T47D (cell line): ENCODE measurements at regions not wholly inside any gene's neighbourhood (a gene's known extent, or its start where the extent isn't known, plus 50 kb on each side); places are given as distances from the start of the nearest gene placed in this dataset.
A peak's percentile ranks its signal among the peaks of the same experiment; 100 is the strongest.
"Not testable (repeated sequence)": the region's sequence is repeated elsewhere in the genome, so short reads cannot be mapped to it uniquely, and the experiment has no call there.

Experiments used
- DNase-seq, 2 experiments: peaks; one replicate each; pipeline versions ENCODE4 v3.0.0 to v3.0.0-alpha.2; 2011 to 2012; ENCODE audit warnings: low read depth in 1 of 2, low spot score in 1 of 2
- JUND ChIP-seq: IDR thresholded peaks from 2 replicates; pipeline ENCODE4 v1.6.1; 2012; ENCODE audit warnings: low read depth
- in situ Hi-C: cut with HindIII; loops from 2 replicates; pipeline ENCODE4 v1.10.0; 2016; ENCODE audit warnings: low sequenced_read_pairs, low pct_unique_long_range_greater_than_20kb

DNA sequence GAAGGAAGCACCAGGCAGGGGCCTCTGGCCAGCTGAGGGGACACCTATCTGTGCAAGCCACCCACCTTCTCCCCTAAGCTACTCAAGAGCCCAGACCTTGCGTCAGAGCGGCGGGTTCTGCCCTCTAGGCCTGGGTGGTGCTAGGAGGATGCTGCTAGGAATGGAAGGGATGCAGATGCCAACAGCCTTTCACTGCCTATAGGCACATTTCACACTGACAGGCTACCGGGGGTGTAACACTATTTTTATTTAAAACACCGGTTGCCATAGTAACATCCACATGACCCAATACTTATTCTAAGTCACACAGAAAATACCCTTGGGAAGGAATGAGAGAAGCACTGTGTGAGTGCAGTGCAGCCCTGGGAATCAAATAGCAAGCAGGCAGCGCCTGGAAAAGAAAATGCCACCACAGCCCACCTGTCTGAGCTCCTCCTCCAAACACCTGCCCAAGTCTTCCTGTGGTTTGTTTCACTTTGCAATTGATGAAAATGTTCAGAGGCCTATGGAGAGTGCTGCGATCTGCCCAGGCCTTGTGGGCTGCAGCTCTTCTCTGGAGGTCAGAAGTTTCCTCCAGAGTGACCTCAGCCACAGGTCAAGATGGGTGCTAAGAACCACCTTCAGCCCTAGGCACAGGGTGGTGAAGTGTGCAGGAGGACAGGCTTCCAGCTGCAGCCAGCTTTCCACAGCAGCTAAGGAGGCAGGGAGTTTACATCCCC, 113.5 kb upstream of the TOPAZ1 start:
- no peak for TF ChIP-seq JUND
- DNase-seq, result no peak
- in situ Hi-C loops, result no loop called here

DNA sequence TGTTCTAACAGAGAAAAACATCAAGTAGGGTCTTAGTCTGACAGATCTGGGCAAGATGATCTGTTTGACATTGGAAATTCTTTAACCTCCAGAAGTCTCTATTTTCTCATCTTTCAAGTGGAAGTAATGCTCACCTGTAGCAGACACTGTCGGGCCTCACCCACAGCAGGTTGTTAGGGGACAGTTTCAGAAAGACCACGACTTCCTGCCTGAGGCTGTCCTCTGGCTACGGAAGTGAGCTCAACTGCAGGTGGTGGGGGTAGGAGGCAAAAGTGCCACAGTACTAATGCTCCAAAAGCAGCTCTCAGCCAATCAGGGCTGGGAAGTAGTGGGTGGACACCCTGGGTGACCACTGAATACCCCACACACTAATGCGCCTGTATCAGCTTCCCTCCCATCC, 111.4 kb upstream of the TOPAZ1 start:
- TF ChIP-seq JUND, result no peak
- DNase-seq, result no peak
- in situ Hi-C loops, result no loop called here

DNA sequence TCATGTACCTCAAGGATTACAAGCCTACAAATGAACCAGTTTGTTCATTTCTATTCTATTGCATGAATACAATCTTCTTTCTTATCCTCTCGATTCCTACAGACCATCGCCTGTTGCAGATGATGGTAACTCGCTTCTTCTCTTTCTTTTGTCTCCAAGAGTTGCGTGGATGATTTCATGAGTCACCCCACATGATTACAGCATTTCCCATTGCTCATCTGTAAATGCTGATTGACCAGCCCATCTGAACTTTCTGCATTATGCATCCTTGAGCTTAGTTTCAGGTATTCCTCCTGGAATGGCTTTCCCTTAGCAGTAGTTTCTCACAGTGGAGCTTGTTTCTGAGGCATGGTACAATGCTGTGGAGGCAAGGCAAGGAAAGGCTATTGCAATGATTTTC, 109.6 kb upstream of the TOPAZ1 start:
- no peak for DNase-seq
- in situ Hi-C loops, result no loop called here
- TF ChIP-seq JUND, result no peak

DNA sequence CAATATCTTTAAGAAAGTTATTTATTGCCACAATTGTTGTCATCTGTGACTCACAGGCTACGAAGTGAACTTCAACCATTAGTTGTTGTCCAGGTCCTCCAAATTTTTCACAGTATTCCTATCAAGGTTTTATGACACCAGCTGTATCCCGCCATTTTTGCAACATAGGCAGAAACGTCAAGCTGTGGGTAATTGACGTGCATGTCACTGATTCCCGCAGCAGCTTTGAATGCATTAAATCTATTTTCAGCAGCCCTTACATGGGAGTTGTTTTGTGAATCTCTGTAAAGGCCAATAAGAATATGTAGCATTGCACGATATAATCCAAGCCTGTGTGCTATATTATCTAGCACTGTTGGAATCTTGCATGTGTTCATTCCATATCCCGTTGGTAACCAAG, 109.1 kb upstream of the TOPAZ1 start:
- no peak for TF ChIP-seq JUND
- in situ Hi-C loops, result no loop called here
- DNase-seq, result no peak

DNA sequence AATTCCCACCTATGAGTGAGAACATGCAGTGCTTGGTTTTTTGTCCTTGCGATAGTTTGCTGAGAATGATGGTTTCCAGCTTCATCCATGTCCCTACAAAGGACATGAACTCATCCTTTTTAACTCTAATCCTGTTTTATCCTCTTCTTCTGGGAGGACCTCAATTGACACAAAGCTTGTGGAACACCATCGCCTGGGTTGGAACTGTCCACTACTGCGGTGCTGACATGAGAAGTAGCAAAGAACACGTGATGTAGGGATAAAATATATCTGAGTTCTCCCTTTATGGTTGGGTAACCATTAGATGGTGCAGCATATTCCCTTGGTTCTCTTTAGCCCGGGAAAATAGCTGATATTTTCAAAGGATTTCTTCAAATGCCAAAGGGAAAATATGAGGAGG, 105.3 kb upstream of the TOPAZ1 start:
- in situ Hi-C loops, result no loop called here
- peak; percentile 29 to 62 for DNase-seq
- TF ChIP-seq JUND, result no peak

DNA sequence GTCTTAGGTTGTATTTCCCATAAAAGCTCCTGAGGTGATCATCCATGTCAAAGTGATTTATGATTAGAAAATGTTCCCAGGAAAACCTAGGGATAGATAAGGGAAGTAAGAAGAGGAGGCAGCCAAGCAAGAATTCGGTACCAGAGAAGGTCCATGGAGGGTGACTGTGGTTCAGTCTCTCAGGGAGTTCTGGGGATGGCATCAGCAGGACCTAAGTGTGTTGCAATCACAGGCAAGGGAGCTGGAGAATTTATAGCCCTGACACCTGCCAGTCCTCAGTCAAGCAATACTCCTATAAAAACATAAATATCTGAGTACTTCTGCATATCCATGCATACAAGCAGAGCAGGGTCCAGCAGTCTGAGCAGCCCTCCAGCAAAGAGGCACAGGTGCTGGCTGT, 95.6 kb upstream of the TOPAZ1 start:
- TF ChIP-seq JUND, result no peak
- DNase-seq, result no peak
- in situ Hi-C loops, result no loop called here

DNA sequence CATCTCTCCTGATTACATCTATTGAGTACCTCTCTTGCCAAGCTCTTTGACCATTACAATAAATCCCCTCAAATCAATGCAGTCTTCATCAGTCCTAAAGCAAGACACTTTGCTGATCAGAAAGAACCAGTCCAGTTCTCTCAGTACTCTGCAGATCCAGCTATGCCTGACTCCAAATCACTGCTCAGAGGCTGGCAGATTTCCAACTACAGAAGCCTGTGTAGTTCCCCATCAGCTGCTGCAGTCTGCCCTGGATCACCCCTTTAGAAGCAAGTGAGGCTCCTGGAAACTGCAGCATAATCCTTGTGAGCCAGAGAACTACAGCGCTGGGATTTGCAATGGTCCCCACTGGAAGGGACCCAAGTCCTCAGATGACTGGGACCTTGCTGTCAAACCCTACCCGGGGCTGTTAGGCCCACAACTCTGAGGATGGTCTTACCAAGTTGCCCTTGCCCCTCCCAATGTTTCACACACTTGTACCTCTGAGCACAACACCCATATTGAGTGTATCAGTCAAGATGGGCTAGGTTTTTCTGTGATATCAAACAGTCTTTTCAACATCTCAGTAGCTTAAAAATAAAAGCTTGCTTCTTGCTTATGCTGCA, 81.9 kb upstream of the TOPAZ1 start:
- no peak for TF ChIP-seq JUND
- in situ Hi-C loops, result no loop called here
- no peak for DNase-seq

DNA sequence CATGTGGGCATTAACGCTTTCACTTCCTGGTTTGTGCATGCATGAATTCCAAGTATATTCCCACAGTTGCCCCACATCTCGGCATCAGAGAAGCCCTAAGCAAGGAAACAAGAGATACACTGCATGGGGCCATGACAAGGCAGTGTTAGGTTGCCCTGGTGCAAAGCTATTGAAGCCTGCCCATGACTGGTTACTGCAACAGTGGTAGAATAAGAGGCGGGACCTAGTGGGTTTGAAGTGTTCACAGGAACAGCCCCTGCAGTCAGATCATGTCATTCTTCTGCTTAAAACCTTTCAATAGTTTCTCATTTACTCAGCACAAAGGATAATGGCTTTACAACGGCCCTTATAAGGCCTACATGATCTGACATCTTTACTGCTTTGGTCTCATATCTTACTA, 80.9 kb upstream of the TOPAZ1 start:
- DNase-seq, result no peak
- in situ Hi-C loops, result no loop called here
- no peak for TF ChIP-seq JUND

DNA sequence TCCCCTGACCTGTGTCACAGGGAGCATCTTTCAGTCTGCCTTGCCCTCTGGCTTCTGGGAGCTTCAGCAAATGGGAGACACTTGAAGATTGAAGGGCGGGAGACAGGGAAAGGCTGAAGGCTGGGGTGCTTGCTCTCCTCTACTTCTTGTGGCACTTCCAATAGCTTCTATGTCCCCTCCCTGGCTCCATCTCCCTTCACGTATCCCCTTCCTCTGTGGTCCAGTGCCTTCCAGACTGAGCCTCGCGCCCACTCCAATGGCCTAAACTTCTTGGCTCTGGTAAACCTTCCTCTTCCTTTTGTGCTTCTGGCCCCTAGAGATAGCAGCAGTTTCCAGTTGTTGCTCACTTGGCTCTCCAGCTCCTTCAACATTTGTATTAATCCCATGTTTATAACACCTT, 69.8 kb upstream of the TOPAZ1 start:
- DNase-seq, result no peak
- in situ Hi-C loops, result no loop called here
- TF ChIP-seq JUND, result no peak

DNA sequence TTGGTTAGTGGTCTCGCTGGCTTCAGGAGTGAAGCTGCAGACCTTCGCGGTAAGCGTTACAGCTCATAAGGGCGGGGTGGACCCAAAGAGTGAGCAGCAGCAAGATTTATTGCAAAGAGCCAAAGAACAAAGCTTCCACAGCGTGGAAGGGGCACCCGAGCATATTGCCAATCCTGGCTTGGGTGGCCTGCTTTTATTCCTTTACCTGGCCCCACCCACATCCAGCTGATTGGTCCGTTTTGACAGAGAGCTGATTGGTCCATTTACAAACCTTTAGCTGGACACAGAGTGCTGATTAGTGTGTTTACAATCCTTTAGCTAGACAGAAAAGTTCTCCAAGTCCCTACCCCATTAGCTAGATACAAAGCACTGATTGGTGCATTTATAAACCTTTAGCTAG, 69.0 kb upstream of the TOPAZ1 start:
- DNase-seq, in situ Hi-C loops: not testable (repeated sequence)

DNA sequence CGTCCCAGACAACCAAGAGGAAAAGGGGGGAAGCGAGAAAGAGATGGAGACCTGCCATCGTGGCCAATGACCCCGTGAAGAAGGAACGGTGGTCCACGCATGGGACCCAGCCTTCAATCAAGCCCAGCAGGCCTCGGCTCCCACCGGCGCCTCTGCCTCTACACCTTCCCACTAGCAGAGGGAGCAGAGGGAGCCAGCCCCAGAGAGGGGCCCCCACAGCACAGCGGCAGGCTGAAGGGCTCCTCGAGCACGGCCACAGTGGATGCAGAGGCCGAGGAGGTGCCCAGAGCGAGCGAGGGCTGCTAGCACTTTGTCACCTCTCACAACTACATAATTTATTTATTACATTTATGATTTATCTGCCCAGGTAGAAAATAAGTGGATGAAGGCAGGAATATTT, 68.4 kb upstream of the TOPAZ1 start:
- DNase-seq, result no peak
- in situ Hi-C loops, result no loop called here
- no peak for TF ChIP-seq JUND

DNA sequence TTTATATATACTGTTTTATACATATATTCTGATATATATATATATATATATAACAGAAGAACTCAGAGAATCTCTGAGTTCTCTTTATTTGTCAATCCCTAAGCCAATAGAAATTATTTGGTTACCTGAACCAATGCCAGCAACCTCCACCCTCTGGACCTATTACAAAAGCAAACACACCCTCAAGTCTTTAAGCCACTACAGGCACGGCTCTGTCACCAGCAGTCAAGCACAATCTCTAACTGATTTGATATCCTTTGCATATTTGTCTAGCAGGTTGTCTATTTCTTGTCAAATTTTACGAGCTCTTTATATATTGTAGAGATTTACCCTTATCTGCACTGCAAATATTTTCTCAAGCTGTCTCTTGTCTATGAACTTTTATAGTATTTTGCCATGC, 66.6 kb upstream of the TOPAZ1 start:
- TF ChIP-seq JUND, result no peak
- in situ Hi-C loops, result no loop called here
- DNase-seq, result no peak

DNA sequence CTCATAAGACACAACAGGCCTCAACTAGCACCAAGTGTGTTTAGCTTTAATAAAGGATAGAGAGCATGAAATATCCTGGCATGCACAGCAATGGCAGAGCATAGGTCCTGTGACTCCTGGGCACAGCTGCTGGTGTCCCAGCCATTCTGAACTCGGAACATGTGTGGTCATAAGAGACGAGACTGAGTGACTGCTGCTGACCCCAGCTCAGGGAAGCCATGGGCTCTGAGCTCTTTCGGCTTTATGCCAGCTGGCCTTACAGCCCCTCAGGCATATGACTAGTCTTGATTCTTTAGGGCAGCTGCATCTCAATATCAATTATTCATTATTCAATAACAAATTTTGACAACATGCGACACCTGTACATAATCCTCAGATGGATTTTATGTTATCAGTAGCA, 62.4 kb upstream of the TOPAZ1 start:
- in situ Hi-C loops, result no loop called here
- DNase-seq, result no peak
- no peak for TF ChIP-seq JUND
